CD1c-positive myeloid dendritic cell (primary cell): ENCODE measurements at regions not wholly inside any gene's neighbourhood (a gene's known extent, or its start where the extent isn't known, plus 50 kb on each side); places are given as distances from the start of the nearest gene placed in this dataset.
"Not testable (repeated sequence)": the region's sequence is repeated elsewhere in the genome, so short reads cannot be mapped to it uniquely, and the experiment has no call there.

Source experiments
- DNase-seq: peaks from one replicate; pipeline ENCODE4 v3.0.0-alpha.2; 2016; ENCODE audit errors: extremely low spot score

DNA sequence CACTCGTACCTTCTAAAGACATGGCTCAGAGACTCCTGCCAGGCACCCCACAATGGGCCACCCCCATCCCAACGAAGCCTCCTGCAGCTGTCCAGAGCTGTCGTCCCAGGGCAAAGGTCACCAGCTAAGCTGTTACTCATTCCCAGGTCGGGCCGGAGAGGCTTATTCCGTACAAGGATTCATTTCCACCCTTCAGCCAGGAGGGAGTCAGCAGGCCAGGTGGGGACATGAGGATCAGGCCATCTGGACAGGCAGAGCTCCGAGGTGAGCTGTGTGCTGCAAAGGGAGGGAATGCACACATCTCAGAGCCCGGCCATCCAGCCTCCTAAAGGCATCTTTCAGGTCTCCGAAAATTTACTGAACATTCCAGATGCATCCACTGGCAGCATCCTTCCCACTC lies 63.9 kb upstream of the NANOS1 start:
- no peak for DNase-seq

GRCh38 chr10:118966076-118966849 lies 63.3 kb upstream of the NANOS1 start:
- DNase-seq, result no peak

GRCh38 chr10:118966850-118967125 lies 62.7 kb upstream of the NANOS1 start:
- DNase-seq, result no peak

DNA sequence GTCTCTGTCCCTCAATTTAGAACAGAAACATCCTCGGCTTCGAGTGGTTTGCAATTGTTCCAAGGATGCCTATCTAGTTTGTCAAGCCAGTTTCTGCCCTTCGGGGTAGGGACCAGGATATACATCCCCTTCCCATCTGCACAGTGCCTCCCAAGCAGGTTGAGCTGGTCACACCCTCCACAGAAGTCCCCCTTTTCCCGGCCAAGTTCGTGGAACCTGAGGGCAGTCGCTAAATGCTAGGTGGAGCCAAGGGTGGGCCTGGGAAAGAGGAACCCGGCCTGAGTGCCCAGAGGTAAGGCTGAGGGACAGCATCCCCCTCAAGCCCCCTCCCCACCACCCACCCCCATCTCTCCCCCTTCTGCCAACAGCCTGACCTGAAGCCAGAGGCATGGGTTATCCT lies 62.4 kb upstream of the NANOS1 start:
- no peak for DNase-seq

DNA sequence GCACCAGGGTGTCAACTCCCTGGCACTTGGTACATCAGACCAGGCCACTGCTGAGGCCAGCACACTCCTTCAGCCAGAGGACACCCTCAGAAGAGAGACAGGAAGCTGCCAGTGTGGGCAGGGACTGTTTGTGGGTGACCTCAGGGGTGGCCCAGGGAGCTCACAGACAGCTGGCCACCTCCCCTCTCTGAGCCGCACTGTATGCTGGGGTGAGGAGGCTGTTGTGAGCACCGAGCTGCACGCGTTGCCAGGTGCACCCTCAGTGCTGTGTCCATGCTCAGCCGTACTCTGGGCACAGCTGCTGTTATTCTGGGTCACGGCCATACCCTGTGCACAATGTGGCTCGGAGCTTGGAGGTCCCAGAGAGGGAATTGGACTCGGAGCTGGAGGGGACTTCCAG lies 61.5 kb upstream of the NANOS1 start:
- no peak for DNase-seq

DNA sequence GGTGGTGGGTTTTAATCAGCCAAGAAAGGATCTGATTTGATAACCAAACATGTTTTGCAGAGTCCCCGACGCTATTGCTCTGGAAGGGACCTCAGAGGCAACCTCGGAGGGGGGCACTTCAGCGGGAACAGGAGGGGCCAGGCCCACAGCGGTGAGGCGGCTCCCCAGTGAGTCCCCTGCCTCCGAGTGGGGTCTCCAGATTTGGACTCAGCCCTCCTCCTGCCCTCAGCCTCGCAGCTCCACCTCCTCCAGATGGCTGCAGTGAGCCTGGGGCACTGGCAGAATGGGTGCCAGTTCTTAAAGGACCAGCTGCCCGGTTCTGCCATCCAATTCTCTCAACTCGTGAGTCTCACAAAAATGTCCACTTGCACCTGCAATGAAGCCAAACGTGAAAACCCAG lies 61.0 kb upstream of the NANOS1 start:
- no peak for DNase-seq

DNA sequence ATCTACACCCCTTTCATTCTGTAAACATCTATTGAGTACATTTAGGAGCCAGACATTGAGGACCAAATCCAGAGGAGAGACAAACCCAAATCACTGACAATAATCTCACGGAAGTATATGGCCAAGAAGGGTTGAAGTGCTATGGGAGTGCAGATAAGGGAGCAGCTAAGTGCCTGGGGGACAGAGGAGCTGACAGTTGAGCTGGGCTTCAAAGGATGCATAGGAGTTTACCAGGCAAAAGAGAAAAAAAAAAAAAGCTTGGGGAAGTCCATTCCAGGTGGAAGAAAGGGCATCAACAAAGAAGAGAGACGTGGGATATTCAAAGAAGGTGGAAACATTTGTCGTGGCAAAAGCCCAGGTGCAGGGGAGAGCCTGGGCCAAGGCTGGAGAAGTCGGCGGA lies 60.5 kb upstream of the NANOS1 start:
- no peak for DNase-seq

DNA sequence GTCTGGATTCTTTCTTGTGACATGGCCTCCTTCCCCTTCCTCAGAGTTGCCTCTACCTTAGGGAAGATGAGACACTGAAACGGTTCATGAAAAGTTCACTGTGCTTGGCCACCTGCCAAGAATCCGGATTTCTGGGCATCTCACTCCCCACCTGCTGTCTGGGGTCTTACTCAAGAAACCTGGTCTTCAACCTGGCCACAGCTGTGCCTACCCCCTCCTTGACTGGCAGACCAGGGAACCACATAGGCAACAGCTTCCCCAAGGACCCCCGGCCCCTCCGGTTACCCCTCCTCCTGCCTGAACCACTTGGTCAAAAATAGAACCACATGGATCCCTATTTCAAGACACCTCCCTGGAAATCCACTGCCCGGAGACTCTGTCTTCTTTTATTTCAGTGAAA lies 58.7 kb upstream of the NANOS1 start:
- no peak for DNase-seq

DNA sequence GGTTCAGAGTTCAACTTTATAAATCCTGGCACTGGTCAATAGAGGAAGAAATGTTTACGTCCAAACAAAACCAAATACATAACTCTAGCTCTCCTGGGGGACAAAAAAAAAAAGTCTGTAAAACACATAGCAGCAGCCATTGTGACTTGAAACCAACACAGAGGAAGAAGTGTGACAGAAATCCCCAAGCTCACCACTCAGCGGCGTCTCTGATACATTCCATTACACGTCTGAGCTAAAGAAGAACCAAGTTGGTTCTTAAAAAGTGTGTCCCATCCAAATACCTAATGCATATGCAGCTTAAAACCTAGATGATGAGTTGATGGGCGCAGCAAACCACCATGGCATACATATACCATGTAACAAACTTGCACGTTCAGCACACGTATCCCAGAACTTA lies 58.3 kb upstream of the NANOS1 start:
- no peak for DNase-seq

GRCh38 chr10:118971876-118972275 lies 57.6 kb upstream of the NANOS1 start:
- no peak for DNase-seq

DNA sequence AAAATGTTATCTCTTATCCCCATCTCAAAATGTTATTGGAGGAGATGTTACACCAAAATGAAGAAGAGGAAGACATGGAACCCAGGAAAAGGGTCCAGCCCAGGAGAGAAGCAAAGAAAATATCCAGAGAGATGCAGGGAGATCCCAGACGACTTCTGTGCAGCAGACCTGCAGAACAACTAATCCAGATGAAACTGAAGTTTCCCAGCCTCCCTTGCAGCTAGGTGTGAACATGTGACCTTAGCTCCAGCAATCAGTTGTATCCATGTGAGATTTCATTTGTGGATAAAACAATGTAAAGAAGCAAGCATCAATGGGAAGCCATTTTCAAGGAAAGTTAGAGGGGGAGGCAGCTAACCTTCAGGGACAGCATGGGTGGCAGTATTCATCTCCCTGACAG lies 55.8 kb upstream of the NANOS1 start:
- no peak for DNase-seq

DNA sequence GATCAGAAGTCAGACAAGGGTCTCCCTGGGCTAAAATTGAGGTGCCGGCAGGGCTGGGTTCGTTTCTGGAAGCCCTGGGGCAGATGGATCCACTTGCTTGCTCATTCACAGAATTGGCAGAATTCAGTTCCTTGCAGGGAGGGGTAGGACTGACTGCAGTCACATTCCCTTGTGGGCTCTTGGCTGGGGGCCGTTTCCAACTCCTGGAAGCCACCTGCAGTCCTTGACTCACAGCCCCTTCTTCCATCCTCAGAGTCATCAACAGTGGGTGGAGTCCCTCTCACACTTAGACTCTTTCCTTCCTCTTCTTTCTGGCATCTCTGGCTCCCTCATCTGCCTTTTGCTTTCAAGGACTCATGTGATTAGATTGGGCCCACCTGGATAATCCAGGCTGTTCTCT lies 54.6 kb upstream of the NANOS1 start:
- DNase-seq, result no peak

GRCh38 chr10:118976219-118976618 lies 53.3 kb upstream of the NANOS1 start:
- DNase-seq, result not testable (repeated sequence)

DNA sequence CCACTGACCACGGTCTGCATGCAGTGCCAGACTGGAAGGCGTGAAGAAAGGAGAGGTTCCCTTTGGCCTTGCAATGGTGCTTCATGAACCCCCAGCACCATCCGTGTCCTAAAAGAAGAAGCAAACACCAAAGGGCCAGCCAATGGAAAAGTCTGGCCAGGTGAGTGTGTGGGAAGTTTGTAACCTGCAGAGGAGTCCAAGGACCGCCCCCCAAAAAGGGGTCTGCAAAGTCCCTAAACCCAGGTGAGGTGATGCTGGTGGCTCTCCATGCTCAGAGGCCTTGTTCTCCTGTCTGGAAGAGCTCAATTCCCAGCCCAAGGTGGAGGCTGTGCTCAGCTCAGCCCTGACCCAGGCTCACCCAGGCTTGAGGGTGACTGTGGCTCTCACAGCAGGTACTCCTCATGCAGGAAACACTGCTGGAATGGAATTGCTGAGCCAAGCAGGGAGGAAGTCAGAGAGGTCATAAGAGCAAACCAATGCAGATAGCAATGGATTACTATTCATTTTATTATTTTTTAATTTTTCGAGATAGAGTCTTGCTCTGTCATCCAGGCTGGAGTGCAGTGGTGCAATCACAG lies 52.4 kb upstream of the NANOS1 start:
- no peak for DNase-seq

DNA sequence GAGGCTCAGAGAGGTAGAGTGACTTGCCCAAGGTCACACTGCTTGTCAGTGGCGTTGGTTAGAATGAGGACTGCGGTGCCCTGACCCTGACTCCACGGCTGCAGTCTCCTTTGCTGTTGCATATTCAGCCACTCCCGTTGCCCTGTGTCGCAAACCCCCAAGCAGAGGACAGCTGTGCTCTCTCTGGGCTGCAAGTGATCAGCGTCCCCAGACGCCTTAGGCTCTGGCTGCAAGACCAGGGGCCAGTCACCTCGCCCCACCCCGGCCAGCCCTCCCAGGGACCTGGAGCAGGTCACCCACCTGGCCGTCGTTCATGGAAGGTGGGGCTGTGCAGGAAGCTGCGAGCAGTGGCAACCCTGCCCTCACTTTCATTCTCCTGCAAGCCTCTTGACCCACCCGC lies 51.7 kb upstream of the NANOS1 start:
- DNase-seq, result no peak

- DNase-seq, result no peak
Observed at GRCh38 chr10:118978316-118978997, 51.1 kb upstream of the NANOS1 start.

DNA sequence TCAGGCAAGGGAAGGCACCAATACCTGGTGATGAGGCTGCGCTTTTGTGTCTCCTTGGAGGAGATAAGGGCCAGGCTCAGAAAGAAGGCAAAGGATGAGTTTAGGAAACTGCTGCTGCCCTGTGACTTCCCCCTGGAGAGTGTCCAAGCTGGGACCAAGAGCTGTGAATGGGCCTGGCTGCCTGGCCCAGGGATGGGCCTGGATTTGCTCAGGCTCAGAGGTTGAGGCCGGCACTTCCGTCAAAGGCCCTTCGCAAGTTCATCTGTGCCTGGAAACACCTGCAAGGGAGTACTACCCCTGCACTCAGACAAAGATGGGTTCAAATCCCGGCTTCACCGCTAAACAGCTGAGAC lies 50.5 kb upstream of the NANOS1 start:
- no peak for DNase-seq

GRCh38 chr10:118979661-118980060 lies 49.9 kb upstream of the NANOS1 start:
- no peak for DNase-seq
